ENCODE measurements at regions not wholly inside any gene's neighbourhood (a gene's known extent, or its start where the extent isn't known, plus 50 kb on each side); places are given as distances from the start of the nearest gene placed in this dataset.

DNA sequence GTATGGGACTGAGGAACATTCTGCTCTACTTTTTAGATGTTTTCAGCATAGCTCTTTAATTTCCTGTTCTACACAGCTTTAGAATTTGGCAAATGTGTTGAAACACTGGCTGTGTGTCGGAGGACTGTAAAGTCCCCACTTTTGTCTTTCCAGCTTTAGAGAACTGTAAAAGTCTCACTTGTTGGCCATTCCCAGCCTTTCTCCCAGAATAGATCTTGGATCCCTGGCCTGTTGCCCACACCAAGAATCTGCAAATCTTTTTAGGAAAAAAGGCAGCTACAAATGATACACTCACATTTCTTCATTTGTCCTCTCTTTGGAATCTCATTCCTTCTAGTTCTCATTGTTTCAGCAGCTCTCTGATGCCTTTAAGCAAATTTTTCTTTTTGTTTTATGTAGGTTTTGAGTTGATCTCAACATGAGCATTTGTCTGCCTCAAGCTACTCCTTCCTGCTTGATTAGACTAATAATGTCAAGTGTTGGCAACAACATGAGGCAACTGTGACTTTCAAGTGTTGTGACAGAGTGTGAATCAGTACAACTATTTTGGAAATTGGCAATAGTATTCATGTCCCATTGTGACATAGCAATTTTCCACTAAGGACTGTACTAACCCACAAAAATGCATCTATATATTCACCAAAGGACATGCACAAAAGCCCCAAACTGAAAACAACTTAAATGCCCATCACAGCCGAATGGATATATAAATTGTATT, 610.8 kb downstream of the EPHA4 start:
- TF ChIP-seq, protein P1, sequence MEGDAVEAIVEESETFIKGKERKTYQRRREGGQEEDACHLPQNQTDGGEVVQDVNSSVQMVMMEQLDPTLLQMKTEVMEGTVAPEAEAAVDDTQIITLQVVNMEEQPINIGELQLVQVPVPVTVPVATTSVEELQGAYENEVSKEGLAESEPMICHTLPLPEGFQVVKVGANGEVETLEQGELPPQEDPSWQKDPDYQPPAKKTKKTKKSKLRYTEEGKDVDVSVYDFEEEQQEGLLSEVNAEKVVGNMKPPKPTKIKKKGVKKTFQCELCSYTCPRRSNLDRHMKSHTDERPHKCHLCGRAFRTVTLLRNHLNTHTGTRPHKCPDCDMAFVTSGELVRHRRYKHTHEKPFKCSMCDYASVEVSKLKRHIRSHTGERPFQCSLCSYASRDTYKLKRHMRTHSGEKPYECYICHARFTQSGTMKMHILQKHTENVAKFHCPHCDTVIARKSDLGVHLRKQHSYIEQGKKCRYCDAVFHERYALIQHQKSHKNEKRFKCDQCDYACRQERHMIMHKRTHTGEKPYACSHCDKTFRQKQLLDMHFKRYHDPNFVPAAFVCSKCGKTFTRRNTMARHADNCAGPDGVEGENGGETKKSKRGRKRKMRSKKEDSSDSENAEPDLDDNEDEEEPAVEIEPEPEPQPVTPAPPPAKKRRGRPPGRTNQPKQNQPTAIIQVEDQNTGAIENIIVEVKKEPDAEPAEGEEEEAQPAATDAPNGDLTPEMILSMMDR (IDR thresholded peaks at IDR 0.05), result no peak
- DNase-seq (ENCODE audit: low spot score), result no peak
- no peak overlapping the region for H3K27ac ChIP-seq
- H3K4me3 ChIP-seq, result no peak overlapping the region

DNA sequence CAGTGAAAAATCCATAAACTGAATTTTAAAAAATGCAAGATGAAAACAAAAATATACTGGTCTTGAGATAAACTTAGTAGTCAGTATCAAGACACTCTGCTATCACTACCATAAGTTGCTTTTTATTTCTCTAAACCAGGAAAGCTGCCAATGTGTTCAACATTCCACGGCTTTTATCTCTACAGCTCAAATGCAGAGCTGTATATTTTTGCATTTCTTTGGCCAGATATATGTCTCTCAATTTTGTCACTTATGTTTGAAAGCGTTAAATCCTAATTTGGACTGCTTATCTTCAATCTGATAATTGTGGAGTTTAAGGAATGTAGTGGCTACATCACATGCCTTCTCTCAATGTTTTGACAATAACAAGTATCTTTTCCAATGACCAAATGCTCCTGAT, 609.5 kb downstream of the EPHA4 start:
- H3K4me3 ChIP-seq, result no peak overlapping the region
- TF ChIP-seq, protein P1 (IDR thresholded peaks at IDR 0.05), result no peak
- no peak overlapping the region for H3K27ac ChIP-seq
- DNase-seq (ENCODE audit: low spot score), result no peak

DNA sequence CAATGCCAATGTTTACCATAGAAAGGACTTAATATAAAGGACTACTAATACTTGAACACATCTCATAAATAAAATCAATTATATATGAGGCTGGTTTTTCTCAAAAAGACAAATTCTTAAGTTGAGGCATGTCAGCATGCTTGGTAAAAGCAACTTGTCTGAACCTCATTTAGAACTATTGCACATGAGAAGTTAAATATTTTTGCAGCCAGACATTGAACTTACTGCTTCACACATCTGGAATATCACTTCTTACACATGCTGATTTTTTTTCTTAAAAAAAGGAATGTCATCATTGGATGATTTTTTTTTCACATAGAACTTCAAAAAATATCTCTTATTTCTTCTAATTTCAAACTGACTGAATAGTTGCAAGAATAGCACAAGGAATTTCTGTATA, 609.0 kb downstream of the EPHA4 start:
- DNase-seq (ENCODE audit: low spot score), result no peak
- TF ChIP-seq, protein P1 (IDR thresholded peaks at IDR 0.05), result no peak
- Histone ChIP-seq H3K4me3 (no peak overlapping the region), H3K27ac (no peak overlapping the region)

DNA sequence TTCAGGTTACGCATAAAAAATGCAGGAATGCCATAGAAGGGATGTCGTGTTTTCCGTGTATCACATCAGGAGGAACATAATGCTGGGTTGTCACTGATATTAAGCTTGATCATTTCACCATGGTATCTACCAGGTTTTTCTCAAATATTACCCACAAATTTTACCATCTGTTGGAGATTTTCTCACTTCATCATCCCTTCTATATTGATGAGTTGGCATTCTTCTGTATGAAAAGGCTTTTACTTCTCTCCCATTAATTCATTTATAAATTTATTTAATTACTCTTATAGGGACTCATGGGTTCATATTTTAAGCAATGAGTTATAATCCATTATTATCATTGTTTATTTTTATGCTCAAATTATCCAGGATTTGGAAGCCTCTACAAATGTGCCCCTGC, 608.2 kb downstream of the EPHA4 start:
- Histone ChIP-seq H3K4me3 (no peak overlapping the region), H3K27ac (no peak overlapping the region)
- no peak for DNase-seq (ENCODE audit: low spot score)
- TF ChIP-seq, protein P1 (IDR thresholded peaks at IDR 0.05), result no peak

DNA sequence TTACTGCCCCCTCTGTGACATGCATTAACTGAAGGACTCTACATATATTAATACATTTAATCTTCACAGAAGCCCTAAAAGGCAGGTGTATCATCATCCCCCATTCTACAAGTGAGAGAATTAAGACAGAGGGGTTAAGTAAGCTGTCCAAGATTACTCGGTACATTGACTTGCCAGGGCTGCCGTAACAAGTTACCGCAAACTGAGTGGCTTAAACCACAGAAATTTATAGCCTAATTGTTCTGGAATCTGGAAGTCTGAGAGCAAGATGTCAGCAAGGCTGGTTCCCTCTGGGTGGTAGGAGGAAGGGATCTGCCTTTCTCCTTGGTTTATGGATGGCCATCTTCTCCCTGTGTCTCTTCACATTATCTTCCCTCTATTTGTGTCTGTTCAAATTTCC, 605.5 kb downstream of the EPHA4 start:
- Histone ChIP-seq H3K27ac (no peak overlapping the region), H3K4me3 (no peak overlapping the region)
- no peak for DNase-seq (ENCODE audit: low spot score)
- TF ChIP-seq, protein P1 (IDR thresholded peaks at IDR 0.05), result no peak

DNA sequence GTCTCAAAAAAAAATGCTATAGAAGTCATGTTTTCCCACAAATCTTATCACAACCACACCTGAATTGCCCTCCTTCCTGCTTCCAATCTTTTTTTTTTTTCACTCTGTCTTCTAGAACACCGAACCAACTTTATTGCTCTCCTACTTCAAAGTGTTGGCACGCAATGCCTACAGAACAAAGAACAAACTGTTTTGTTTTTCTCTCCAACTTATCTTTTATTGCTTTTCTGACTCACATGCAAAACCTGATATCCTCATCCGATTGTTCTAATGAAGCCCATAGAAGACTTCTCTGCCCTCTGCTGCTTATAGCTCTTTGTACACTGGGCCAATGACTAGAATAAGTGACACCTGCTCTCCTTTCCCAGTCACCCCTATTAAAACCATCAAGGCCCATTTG, 602.8 kb downstream of the EPHA4 start:
- Histone ChIP-seq H3K4me3 (no peak overlapping the region), H3K27ac (no peak overlapping the region)
- DNase-seq (ENCODE audit: low spot score), result no peak
- TF ChIP-seq, protein P1 (IDR thresholded peaks at IDR 0.05), result no peak

DNA sequence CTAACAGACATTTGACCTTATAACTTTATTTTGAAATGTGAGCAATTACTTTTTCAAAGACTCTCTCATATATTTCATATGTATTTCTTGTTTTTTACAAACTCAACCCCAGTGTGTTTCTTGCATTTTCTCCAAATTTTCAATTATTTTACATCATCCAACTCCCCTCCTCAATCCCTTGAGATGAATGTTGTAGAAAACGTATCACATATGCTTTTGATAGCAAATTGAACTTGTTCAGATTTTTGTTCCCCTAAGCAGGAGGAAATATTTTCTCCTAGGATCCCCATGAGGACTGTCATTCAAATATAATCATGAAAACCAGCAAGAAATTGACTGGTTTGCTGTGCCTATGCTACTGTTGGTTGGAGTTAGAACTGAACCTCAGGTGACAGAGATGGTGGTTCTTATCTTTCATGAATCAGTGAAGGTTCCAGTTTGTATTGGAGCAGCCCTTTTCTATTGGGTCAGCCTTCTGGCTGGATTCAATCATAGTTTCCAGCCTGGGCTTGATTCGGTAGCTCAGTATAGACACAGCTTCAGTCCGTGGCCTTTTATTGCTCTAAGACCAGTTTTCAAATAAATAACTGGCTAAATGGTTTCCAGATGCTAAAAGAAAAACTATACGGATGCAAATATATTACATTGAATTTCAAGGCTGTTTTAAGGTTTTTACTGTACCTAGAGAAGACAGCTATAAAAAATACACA, 591.0 kb downstream of the EPHA4 start:
- no peak overlapping the region for H3K27ac ChIP-seq
- TF ChIP-seq, protein P1 (IDR thresholded peaks at IDR 0.05), result no peak
- DNase-seq (ENCODE audit: low spot score), result no peak
- H3K4me3 ChIP-seq, result no peak overlapping the region
